WI38 (cell line): ENCODE measurements at regions not wholly inside any gene's neighbourhood (a gene's known extent, or its start where the extent isn't known, plus 50 kb on each side); places are given as distances from the start of the nearest gene placed in this dataset.
"Not testable (repeated sequence)": the region's sequence is repeated elsewhere in the genome, so short reads cannot be mapped to it uniquely, and the experiment has no call there.

Source experiments
- H3K4me3 ChIP-seq: 2 replicates; pipeline ENCODE4 v1.5.1; 2011; ENCODE audit warnings: low read depth, mild to moderate bottlenecking, control low read depth, low read length
- TF ChIP-seq, protein P1 (sequence below): IDR thresholded peaks from 2 replicates; pipeline ENCODE4 v1.5.1; 2012; ENCODE audit warnings: low read depth, mild to moderate bottlenecking, control low read depth, low read length

DNA sequence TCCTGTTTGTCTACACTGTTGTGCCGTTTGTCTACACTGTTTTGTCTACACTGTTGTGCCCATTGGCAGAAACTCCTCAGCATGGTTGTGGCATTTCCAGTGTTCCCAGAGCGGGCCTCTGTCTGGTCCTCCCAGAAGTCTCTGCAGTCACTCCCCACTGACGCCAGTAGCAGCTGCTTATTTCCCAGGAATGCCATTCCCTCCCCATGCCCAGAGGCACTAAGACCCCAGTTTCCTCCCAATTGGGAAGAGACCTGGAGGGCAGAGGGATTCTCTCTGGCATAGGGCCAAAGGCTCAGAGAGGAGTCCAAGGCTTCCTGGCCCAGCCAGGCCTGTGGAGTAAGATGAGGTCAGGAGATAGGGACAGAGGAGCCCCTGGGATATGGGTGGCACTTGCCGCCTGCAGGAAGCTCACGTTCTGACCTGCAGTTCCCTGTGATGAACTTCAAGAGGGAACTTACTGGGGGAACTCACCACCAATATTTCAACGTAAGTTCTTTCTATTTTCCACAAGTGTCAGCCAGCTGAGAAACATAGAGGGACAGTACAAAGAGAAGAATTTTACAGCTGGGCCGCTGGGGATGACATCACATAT lies 69.1 kb downstream of the TNFAIP2 start:
- no peak overlapping the region for H3K4me3 ChIP-seq
- TF ChIP-seq, protein P1, sequence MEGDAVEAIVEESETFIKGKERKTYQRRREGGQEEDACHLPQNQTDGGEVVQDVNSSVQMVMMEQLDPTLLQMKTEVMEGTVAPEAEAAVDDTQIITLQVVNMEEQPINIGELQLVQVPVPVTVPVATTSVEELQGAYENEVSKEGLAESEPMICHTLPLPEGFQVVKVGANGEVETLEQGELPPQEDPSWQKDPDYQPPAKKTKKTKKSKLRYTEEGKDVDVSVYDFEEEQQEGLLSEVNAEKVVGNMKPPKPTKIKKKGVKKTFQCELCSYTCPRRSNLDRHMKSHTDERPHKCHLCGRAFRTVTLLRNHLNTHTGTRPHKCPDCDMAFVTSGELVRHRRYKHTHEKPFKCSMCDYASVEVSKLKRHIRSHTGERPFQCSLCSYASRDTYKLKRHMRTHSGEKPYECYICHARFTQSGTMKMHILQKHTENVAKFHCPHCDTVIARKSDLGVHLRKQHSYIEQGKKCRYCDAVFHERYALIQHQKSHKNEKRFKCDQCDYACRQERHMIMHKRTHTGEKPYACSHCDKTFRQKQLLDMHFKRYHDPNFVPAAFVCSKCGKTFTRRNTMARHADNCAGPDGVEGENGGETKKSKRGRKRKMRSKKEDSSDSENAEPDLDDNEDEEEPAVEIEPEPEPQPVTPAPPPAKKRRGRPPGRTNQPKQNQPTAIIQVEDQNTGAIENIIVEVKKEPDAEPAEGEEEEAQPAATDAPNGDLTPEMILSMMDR = no peak

DNA sequence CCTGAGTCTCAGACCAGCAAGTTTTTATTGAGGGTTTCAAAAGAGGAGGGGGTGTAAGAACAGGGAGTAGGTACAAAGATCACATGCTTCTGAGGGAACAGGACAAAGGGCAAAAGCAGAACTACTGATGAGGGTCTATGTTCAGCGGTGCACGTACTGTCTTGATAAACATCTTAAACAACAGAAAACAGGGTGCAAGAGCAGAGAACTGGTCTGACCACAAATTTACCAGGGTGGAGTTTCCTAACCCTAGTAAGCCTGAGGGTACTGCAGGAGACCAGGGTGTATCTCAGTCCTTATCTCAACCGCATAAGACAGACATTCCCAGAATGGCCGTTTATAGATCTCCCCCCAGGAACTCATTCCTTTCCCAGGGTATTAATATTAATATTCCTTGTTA lies 69.6 kb downstream of the TNFAIP2 start:
- H3K4me3 ChIP-seq = not testable (repeated sequence)

DNA sequence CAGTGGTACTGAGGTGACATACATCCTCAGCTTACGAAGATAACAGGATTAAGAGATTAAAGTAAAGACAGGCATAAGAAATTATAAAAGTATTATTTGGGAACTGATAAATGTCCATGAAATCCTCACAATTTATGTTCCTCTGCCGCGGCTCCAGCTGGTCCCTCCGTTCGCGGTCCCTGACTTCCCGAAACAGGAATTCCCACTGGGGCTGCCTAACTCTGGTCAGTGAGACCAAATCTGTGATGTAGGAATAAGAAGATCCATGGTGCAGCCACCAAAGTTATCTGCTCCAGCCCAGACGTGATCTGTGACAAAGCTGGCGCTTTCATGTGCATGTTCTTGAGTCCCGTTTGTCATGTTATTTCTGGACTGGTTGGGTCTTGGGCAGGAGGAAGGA lies 70.2 kb downstream of the TNFAIP2 start:
- H3K4me3 ChIP-seq = not testable (repeated sequence)

DNA sequence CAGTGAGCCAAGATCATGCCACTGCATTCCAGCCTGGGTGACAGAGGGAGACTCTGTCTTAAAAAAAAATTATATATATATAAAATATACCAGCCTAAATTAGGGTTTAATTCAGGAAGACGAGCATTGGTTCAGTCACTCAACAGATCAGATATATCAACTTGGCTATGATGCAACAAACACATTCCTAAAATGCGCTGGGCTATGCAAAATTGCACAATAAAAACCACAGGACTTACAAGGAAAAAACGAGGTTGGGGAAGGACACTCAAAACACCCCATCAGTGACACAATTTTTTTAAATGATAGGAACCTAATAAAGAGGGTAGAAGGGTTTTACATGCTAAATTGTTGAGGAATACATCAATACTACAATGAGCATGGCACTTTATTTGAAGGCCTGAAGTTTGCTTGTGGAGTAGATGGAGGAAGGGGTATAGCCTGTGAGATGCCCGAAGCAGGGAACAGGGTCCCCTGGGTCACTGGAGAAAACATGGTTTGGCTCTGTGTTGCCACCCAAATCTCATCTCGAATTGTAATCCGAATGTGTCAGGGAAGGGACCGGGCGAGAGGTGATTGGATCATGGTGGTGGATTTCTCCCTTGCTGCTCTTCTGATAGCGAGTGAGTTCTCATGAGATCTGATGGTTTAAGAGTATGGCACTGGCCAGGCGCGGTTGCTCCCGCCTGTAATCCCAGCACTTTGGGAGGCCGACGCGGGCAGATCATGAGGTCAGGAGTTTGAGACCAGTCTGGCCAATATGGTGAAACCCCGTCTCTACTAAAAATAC lies 71.2 kb downstream of the TNFAIP2 start:
- H3K4me3 ChIP-seq = no peak overlapping the region
- TF ChIP-seq, protein P1 = no peak

DNA sequence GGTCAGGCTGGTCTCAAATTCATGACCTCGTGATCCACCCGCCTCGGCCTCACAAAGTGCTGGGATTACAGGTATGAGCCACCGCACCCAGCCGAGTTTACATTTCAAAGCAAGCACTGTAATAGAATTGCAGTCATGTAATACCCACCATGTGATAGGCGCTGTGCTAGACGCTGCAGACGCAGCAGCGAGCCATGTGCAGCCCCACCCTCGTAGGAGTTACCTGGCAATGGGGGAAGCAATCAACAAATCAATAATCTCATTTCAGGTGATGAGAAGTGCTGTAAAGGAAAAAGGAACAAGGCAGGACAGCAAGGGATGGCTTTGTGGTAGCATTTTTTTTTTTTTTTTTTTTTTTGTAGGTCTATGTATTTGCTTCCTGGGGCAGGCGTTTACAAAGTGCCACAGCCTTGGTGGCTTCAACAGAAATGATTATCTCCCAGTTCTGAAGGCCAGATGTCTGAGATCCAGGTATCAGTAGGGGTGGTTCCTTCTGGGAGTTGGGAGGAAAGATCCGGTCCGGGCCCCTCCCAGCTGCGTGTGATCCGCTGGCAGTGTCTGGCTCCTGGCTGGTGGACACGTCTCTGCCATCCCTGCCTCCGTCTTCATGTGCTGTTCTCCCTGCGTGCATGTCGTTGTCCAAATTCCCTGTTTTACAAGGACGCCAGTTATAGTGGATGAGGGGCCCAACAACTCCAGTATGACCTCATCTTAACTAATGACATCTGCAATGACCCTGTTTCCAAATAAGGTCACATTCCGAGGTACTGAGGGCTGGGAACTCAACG lies 72.8 kb downstream of the TNFAIP2 start:
- H3K4me3 ChIP-seq = no peak overlapping the region
- TF ChIP-seq, protein P1 = no peak

DNA sequence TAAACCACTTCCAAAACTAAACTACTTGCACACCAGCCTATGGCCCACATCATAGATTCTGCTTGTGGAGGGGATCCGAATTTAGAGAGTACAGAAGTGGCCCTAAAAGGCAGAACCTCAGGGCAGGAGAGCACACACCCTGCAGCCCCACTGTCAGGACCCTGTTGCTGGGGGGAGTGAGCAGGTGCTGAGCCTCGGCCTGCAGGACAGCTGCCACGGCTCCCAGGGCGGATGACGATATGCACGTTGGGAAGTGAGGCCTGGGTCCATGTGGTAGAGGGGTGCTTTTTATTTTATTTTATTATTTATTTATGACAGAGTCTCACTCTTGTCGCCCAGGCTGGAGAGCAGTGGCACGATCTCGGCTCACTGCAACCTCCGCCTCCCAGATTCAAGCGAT lies 73.5 kb downstream of the TNFAIP2 start:
- TF ChIP-seq, protein P1 = no peak
- H3K4me3 ChIP-seq = no peak overlapping the region

DNA sequence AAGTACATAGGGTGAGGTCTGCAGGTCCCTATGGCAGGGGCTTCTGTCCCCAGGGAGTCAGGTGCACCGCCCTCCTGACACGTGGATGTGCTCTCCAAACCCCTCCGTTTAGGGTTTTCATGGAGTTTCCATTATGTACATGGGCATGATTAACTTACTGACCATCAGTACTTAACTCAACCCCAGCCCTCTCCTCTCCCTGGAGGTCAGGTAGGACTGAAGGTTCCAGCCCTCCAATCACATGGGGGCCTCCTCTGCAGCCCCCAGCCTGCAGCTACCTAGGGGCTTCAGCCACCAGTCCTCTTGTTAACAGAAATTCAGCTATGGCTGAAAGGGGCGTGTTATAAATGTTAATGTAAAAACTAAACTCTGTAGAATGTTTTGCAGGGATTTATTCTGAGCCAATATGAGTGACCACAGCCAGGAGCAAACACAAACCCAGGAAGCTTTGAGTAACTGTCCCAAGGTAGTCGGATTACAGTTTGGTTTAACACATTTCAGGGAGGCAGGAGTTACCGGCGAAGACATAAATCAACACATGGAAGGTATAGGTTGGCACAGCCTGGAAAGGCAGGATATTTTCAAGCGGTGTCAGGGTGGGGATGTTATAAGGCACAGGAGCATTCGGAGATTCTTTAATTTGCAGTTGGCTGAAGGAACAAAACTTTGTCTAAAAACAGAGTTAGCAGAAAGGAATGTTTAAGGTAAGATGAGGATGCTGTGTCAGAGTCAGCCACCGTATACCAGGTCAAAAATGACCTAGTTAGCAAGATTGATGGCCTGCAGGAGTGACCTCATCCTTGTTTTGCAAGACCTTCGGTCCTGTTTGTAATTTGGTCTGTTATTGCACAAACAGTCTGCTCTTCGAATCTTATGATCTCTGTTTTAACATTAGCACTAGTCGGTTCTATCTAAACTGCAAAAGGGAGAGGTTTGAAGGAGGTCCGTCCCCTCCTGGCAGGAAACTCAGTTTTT lies 75.2 kb downstream of the TNFAIP2 start:
- H3K4me3 ChIP-seq = no peak overlapping the region
- TF ChIP-seq, protein P1 = no peak
